ENCODE measurements at regions not wholly inside any gene's neighbourhood (a gene's known extent, or its start where the extent isn't known, plus 50 kb on each side); places are given as distances from the start of the nearest gene placed in this dataset.

- TF ChIP-seq TAF1 (conservative IDR thresholded peaks at IDR 0.05) (no peak), YY1 (IDR thresholded peaks at IDR 0.05) (no peak), RXRA (IDR thresholded peaks at IDR 0.05) (no peak), HNF4A (conservative IDR thresholded peaks at IDR 0.05) (no peak), FOXA1 (IDR thresholded peaks at IDR 0.05) (no peak), REST (IDR thresholded peaks at IDR 0.05) (no peak), JUND (IDR thresholded peaks at IDR 0.05) (no peak)
- TF ChIP-seq, protein P1, sequence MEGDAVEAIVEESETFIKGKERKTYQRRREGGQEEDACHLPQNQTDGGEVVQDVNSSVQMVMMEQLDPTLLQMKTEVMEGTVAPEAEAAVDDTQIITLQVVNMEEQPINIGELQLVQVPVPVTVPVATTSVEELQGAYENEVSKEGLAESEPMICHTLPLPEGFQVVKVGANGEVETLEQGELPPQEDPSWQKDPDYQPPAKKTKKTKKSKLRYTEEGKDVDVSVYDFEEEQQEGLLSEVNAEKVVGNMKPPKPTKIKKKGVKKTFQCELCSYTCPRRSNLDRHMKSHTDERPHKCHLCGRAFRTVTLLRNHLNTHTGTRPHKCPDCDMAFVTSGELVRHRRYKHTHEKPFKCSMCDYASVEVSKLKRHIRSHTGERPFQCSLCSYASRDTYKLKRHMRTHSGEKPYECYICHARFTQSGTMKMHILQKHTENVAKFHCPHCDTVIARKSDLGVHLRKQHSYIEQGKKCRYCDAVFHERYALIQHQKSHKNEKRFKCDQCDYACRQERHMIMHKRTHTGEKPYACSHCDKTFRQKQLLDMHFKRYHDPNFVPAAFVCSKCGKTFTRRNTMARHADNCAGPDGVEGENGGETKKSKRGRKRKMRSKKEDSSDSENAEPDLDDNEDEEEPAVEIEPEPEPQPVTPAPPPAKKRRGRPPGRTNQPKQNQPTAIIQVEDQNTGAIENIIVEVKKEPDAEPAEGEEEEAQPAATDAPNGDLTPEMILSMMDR (IDR thresholded peaks at IDR 0.05; ENCODE audit: low read depth, low read length, missing input control): no peak
- Histone ChIP-seq H3K27ac (ENCODE audit: low read depth in 1 of 2, low read length in 2 of 2) (no peak overlapping the region), H3K4me3 (ENCODE audit: low read depth in 1 of 3, low read length in 3 of 3) (no peak overlapping the region), H3K27me3 (ENCODE audit: control insufficient read depth in 4 of 4, insufficient read depth in 4 of 4, low read length in 3 of 4) (no peaks in the 10 kb centered on the region), H3K9ac (ENCODE audit: low read depth in 1 of 2, low read length in 2 of 2) (no peak overlapping the region), H3K4me1 (ENCODE audit: control insufficient read depth in 4 of 4, insufficient read depth in 4 of 4, low read length in 3 of 4) (no peaks in the 10 kb centered on the region), H3K9me3 (ENCODE audit: control insufficient read depth in 4 of 4, low read length in 3 of 4) (no peaks in the 10 kb centered on the region), H3K36me3 (ENCODE audit: control insufficient read depth in 4 of 4, insufficient read depth in 3 of 4, low read depth in 1 of 4, low read length in 3 of 4) (no peaks in the 10 kb centered on the region)
- no peak for DNase-seq (ENCODE audit: low spot score)
- 83% methylated on average over 3 of the region's 3 CpGs for WGBS
Measured at GRCh38 chr4:163795885-163796284, 301.4 kb downstream of the TMA16 start.

GRCh38 chr4:163804001-163804400, 309.5 kb downstream of the TMA16 start:
- Histone ChIP-seq H3K36me3 (ENCODE audit: control insufficient read depth in 4 of 4, insufficient read depth in 3 of 4, low read depth in 1 of 4, low read length in 3 of 4) (no peaks in the 10 kb centered on the region), H3K27ac (ENCODE audit: low read depth in 1 of 2, low read length in 2 of 2) (no peak overlapping the region), H3K9me3 (ENCODE audit: control insufficient read depth in 4 of 4, low read length in 3 of 4) (no peaks in the 10 kb centered on the region), H3K4me1 (ENCODE audit: control insufficient read depth in 4 of 4, insufficient read depth in 4 of 4, low read length in 3 of 4) (no peaks in the 10 kb centered on the region), H3K27me3 (ENCODE audit: control insufficient read depth in 4 of 4, insufficient read depth in 4 of 4, low read length in 3 of 4) (no peaks in the 10 kb centered on the region), H3K4me3 (ENCODE audit: low read depth in 1 of 3, low read length in 3 of 3) (no peak overlapping the region), H3K9ac (ENCODE audit: low read depth in 1 of 2, low read length in 2 of 2) (no peak overlapping the region)
- no peak for DNase-seq (ENCODE audit: low spot score)
- TF ChIP-seq, protein P2, sequence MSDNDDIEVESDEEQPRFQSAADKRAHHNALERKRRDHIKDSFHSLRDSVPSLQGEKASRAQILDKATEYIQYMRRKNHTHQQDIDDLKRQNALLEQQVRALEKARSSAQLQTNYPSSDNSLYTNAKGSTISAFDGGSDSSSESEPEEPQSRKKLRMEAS (IDR thresholded peaks at IDR 0.05): no peak
- TF ChIP-seq FOXA1 (IDR thresholded peaks at IDR 0.05) (no peak), EGR1 (IDR thresholded peaks at IDR 0.05; ENCODE audit: low read depth in 2 of 2) (no peak), GABPA (IDR thresholded peaks at IDR 0.05 in 1 of 2, conservative IDR thresholded peaks at IDR 0.05 in 1 of 2) (no peak), NR2F2 (IDR thresholded peaks at IDR 0.05) (no peak), JUND (IDR thresholded peaks at IDR 0.05) (no peak), HNF4A (conservative IDR thresholded peaks at IDR 0.05) (no peak), ZBTB33 (IDR thresholded peaks at IDR 0.05) (no peak), ATF3 (IDR thresholded peaks at IDR 0.05) (no peak), FOXA2 (IDR thresholded peaks at IDR 0.05) (no peak), HNF4G (IDR thresholded peaks at IDR 0.05) (no peak), RAD21 (IDR thresholded peaks at IDR 0.05) (no peak), REST (IDR thresholded peaks at IDR 0.05) (no peak), SP1 (IDR thresholded peaks at IDR 0.05) (no peak), TAF1 (conservative IDR thresholded peaks at IDR 0.05) (no peak), RXRA (IDR thresholded peaks at IDR 0.05) (no peak), YY1 (IDR thresholded peaks at IDR 0.05) (no peak)
- TF ChIP-seq, protein P1 (IDR thresholded peaks at IDR 0.05; ENCODE audit: low read depth, low read length, missing input control): no peak

Measured in liver (tissue), 8 donors.